ENCODE measurements at regions not wholly inside any gene's neighbourhood (a gene's known extent, or its start where the extent isn't known, plus 50 kb on each side); places are given as distances from the start of the nearest gene placed in this dataset.

DNA sequence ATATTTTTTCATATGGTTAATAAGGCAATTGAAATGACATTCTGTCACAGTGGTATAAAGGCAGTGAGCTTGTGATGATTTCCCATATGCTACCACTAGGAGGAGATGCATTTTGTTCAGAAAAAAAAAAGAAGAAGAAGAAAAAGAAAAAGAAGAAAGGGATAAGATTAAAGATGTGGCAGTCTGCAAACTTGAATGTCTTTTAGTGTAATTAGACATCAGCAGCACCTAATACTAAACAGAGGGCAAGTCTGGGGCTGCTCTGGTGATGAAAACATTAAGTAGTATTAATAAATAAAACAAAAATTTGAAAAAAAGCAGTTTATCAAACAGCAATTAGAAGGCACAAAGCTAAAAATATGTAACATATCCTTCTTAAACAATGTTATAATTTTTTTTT is 95.4 kb upstream of the DEFB112 start:
- POLR2A ChIA-PET: no interaction called here
- no peak for DNase-seq (ENCODE audit: low read depth, low spot score)

DNA sequence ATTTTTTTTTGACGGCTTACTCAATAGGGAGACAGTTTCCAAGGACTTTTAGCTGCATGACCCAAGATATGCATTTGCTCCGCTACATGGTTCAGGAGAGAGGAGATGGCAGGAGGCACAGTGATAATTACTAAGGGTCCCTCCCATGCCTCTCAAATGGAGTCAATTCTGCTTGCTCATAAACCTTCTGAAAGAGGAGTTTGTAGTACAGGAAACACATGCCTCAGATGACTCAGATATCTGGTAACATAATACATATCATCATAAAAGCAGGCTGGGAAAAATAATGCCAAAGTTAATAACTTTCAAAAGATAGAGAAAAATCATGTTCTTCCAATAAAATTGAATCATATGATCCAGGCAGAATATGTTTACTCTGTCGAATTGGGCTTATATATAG is 97.6 kb upstream of the DEFB112 start:
- POLR2A ChIA-PET: no interaction called here
- H3K4me3 ChIP-seq (ENCODE audit: low read depth, low read length): no peak overlapping the region
- no peak for DNase-seq (ENCODE audit: low read depth, low spot score)
- TF ChIP-seq CTCF (IDR thresholded peaks at IDR 0.05; ENCODE audit: insufficient read depth, low read length, missing control alignments): no peak
- CTCF ChIA-PET: no interaction called here

More for the DNA sequence above, 95.4 kb upstream of the DEFB112 start:
- H3K4me3 ChIP-seq (ENCODE audit: low read depth, low read length): no peak overlapping the region
- CTCF ChIA-PET: interaction anchor here (0.7 to 1.4 kb wide), 3 partner anchors 9 to 57 kb away, joined by 3 read pairs; no protein-coding TSS in a partner anchor
- TF ChIP-seq CTCF (IDR thresholded peaks at IDR 0.05; ENCODE audit: insufficient read depth, low read length, missing control alignments): no peak

DNA sequence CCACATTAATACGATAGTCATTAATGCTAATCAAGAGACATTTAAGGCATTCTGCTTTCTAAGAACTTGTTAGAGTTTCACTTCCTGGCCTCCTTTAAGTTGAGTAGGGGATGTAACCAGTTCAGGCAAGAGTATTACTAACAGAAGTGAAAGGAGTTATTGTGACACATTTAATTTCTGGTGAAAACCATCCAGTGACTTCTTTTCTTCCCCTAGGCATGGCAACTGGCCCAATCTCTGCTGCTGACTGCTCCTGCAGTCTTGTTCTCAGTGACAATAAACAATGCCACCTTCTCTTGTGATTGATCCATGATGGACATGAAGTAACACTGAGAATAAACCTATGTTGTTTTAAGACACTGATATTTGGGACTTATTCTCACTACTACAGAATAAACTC is 130.9 kb upstream of the DEFB112 start:
- DNase-seq (ENCODE audit: low read depth, low spot score): no peak
- no peak overlapping the region for H3K4me3 ChIP-seq (ENCODE audit: low read depth, low read length)
- no peak for TF ChIP-seq CTCF (IDR thresholded peaks at IDR 0.05; ENCODE audit: insufficient read depth, low read length, missing control alignments)
- ChIA-PET POLR2A (no interaction called here), CTCF (no interaction called here)

DNA sequence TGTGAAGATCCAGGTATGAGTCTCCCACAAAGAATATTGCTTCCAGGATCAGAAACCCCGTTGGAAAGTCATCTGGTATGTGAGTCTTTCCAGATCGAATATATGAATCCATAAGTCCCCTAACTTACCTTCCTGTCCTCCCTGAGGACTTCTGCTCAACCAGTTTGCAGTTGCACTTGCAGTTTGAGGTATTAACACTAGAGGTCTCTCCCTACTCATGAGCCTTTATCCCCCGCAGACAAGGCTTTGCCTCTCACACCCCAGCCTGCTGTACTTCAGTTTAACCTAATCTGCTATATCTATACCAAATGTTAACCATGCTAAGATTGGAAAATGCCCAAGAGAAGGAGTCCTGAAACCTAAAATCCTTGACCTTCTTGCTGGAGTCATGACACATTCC is 135.3 kb upstream of the DEFB112 start:
- TF ChIP-seq CTCF (IDR thresholded peaks at IDR 0.05; ENCODE audit: insufficient read depth, low read length, missing control alignments): no peak
- CTCF ChIA-PET: no interaction called here
- H3K4me3 ChIP-seq (ENCODE audit: low read depth, low read length): no peak overlapping the region
- POLR2A ChIA-PET: no interaction called here
- no peak for DNase-seq (ENCODE audit: low read depth, low spot score)

GRCh38 chr6:50187351-50187921 is 137.7 kb upstream of the DEFB112 start:
- no peak for TF ChIP-seq CTCF (IDR thresholded peaks at IDR 0.05; ENCODE audit: insufficient read depth, low read length, missing control alignments)
- no peak for DNase-seq (ENCODE audit: low read depth, low spot score)
- CTCF ChIA-PET: no interaction called here
- H3K4me3 ChIP-seq (ENCODE audit: low read depth, low read length): no peak overlapping the region
- POLR2A ChIA-PET: no interaction called here

- H3K4me3 ChIP-seq (ENCODE audit: low read depth, low read length): no peak overlapping the region
- POLR2A ChIA-PET: no interaction called here
- DNase-seq (ENCODE audit: low read depth, low spot score): no peak
- CTCF ChIA-PET: no interaction called here
- TF ChIP-seq CTCF (IDR thresholded peaks at IDR 0.05; ENCODE audit: insufficient read depth, low read length, missing control alignments): no peak
Measured at GRCh38 chr6:50198245-50198644, 148.5 kb upstream of the DEFB112 start.
